GM23338 (cell line): ENCODE measurements at regions not wholly inside any gene's neighbourhood (a gene's known extent, or its start where the extent isn't known, plus 50 kb on each side); places are given as distances from the start of the nearest gene placed in this dataset.

ENCODE experiments used
- ATAC-seq: fragments of 200-7000 bp; cut with Tn5 transposase; 3 replicates; pipeline ENCODE4 v1.9.1; 2020
- DNase-seq: peaks from one replicate; pipeline ENCODE4 v3.0.0-alpha.2; 2015; ENCODE audit warnings: low spot score
- H2AFZ ChIP-seq: fragments of 200-600 bp; sonication (generic); 2 replicates; pipeline ENCODE4 v1.8.0; 2016; ENCODE audit warnings: antibody characterized with exemption, mild to moderate bottlenecking, moderate library complexity
- H3F3A ChIP-seq: fragments of 200-600 bp; sonication (generic); replicated peaks from 2 replicates; pipeline ENCODE4 v1.8.0; 2017; ENCODE audit warnings: antibody characterized with exemption, mixed run types, low read depth
- H3K27ac ChIP-seq: fragments of 200-600 bp; sonication (generic); 2 replicates; pipeline ENCODE4 v1.6.1; 2016; ENCODE audit warnings: low read depth
- H3K27me3 ChIP-seq: fragments of 200-600 bp; sonication (generic); 2 replicates; pipeline ENCODE4 v1.8.0; 2016; ENCODE audit warnings: mild to moderate bottlenecking, mixed run types, moderate library complexity; ENCODE audit not compliant: insufficient read depth
- H3K36me3 ChIP-seq: fragments of 200-600 bp; sonication (generic); 2 replicates; pipeline ENCODE4 v1.8.0; 2016; ENCODE audit warnings: mild to moderate bottlenecking; ENCODE audit not compliant: insufficient read depth
- H3K4me1 ChIP-seq: fragments of 200-600 bp; sonication (generic); 2 replicates; pipeline ENCODE4 v1.8.0; 2016; ENCODE audit warnings: mild to moderate bottlenecking, moderate library complexity; ENCODE audit not compliant: insufficient read depth
- H3K4me2 ChIP-seq: fragments of 200-600 bp; sonication (generic); 2 replicates; pipeline ENCODE4 v1.7.1; 2017; ENCODE audit warnings: mixed run types
- H3K4me3 ChIP-seq: fragments of 200-600 bp; sonication (generic); 2 replicates; pipeline ENCODE4 v1.6.1; 2016; ENCODE audit warnings: mixed run types
- H3K79me2 ChIP-seq: fragments of 200-600 bp; sonication (generic); replicated peaks from 2 replicates; pipeline ENCODE4 v1.8.0; 2017; ENCODE audit warnings: mild to moderate bottlenecking; ENCODE audit not compliant: insufficient read depth
- H3K9me2 ChIP-seq: fragments of 200-600 bp; sonication (generic); 2 replicates; pipeline ENCODE4 v1.8.0; 2017; ENCODE audit not compliant: insufficient read depth
- H4K20me1 ChIP-seq: fragments of 200-600 bp; sonication (generic); replicated peaks from 2 replicates; pipeline ENCODE4 v1.8.0; 2017; ENCODE audit warnings: mild to moderate bottlenecking; ENCODE audit not compliant: insufficient read depth
- H3K27ac Mint-ChIP-seq: 2 replicates; pipeline ENCODE4 v1.8.0; 2020; ENCODE audit warnings: inconsistent platforms, mild to moderate bottlenecking, moderate library complexity, mixed read lengths
- H3K27me3 Mint-ChIP-seq: 3 replicates; pipeline ENCODE4 v1.8.0; 2022; ENCODE audit warnings: low read depth, mild to moderate bottlenecking, moderate library complexity, mixed read lengths, inconsistent platforms; ENCODE audit not compliant: insufficient read depth, poor library complexity
- H3K36me3 Mint-ChIP-seq: 3 replicates; pipeline ENCODE4 v1.8.0; 2021; ENCODE audit warnings: low read depth, mild to moderate bottlenecking, inconsistent platforms, moderate library complexity, mixed read lengths
- H3K4me1 Mint-ChIP-seq: 3 replicates; pipeline ENCODE4 v1.8.0; 2020; ENCODE audit warnings: mild to moderate bottlenecking, inconsistent platforms, mixed read lengths
- H3K4me3 Mint-ChIP-seq: 3 replicates; pipeline ENCODE4 v1.8.0; 2021; ENCODE audit warnings: moderate library complexity, mild to moderate bottlenecking, inconsistent platforms, mixed read lengths
- H3K9me3 Mint-ChIP-seq: 3 replicates; pipeline ENCODE4 v1.8.0; 2020; ENCODE audit warnings: moderate library complexity, mild to moderate bottlenecking, inconsistent platforms, mixed read lengths
- EZH2phosphoT487 ChIP-seq: fragments of 200-600 bp; sonication (generic); IDR thresholded peaks from one replicate; pipeline ENCODE4 v1.8.1; 2018; ENCODE audit warnings: antibody characterized with exemption; ENCODE audit not compliant: unreplicated experiment
- JUNB ChIP-seq: IDR thresholded peaks from one replicate; pipeline ENCODE4 v1.6.1; 2016; ENCODE audit warnings: antibody characterized with exemption; ENCODE audit not compliant: unreplicated experiment
- NANOG ChIP-seq: IDR thresholded peaks from 2 replicates; pipeline ENCODE4 v1.6.1; 2016; ENCODE audit warnings: antibody characterized with exemption, borderline replicate concordance
- POLR2AphosphoS5 ChIP-seq: IDR thresholded peaks from 2 replicates; pipeline ENCODE4 v1.6.1; 2016; ENCODE audit warnings: antibody characterized with exemption, low read depth
- STAT1 ChIP-seq: IDR thresholded peaks from one replicate; pipeline ENCODE4 v1.6.1; 2016; ENCODE audit warnings: antibody characterized with exemption; ENCODE audit not compliant: unreplicated experiment
- ZNF114 ChIP-seq: fragments of 250-450 bp; sonication (Bioruptor Pico); IDR thresholded peaks from 2 replicates; pipeline ENCODE4 v1.5.0; 2020; ENCODE audit warnings: mild to moderate bottlenecking, moderate library complexity
- ZNF331 ChIP-seq: fragments of 250-450 bp; sonication (Bioruptor Pico); IDR thresholded peaks from 2 replicates; pipeline ENCODE4 v1.5.0; 2020; ENCODE audit warnings: low read depth, mild to moderate bottlenecking, moderate library complexity
- TF ChIP-seq, protein P1 (sequence below): fragments of 250-450 bp; sonication (Bioruptor Pico); IDR thresholded peaks from 2 replicates; pipeline ENCODE4 v1.5.0; 2020; ENCODE audit warnings: mild to moderate bottlenecking, moderate library complexity
- TF ChIP-seq, protein P2 (sequence below): IDR thresholded peaks from one replicate; pipeline ENCODE4 v1.6.1; 2018; ENCODE audit warnings: antibody characterized with exemption; ENCODE audit not compliant: unreplicated experiment
- TF ChIP-seq, protein P3 (sequence below), 2 experiments: fragments of 200-600 bp in 1 of 2; sonication (generic) in 1 of 2; conservative IDR thresholded peaks; 2 replicates each; pipeline versions ENCODE4 v1.5.1 to v1.6.1; 2016 to 2017; ENCODE audit warnings: antibody characterized with exemption in 2 of 2, low read depth in 2 of 2, mild to moderate bottlenecking in 2 of 2, moderate library complexity in 1 of 2

DNA sequence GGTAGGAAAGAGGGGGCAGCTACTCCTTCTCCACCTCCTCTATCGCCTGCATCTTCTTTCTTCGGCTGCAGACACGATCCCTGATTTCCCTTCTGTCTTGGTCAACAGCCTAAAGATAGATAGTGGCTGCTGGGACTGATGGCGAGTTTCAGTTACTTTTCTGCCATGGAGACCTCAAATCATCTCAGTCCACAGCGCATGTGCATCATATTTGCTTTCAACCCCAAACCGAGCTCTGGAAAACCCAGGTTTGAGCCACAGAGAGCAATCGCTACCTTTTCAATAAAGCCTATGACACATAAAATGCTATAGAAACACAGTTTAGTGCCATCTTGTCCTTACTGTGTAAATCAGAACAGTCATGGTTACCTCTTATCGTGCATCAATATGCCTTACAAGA, 142.9 kb upstream of the IRF2BP2 start:
- Histone ChIP-seq H3K36me3 (no peaks in the 10 kb centered on the region), H3F3A (no peaks in the 10 kb centered on the region), H3K4me3 (no peak overlapping the region), H4K20me1 (no peaks in the 10 kb centered on the region), H2AFZ (no peak overlapping the region), H3K27me3 (no peaks in the 10 kb centered on the region), H3K27ac (no peak overlapping the region), H3K79me2 (no peaks in the 10 kb centered on the region), H3K4me2 (no peak overlapping the region), H3K9me2 (0 out of 2 replicates have a peak, but pooled peaks cover 3% of the 10 kb centered on the region), H3K4me1 (no peaks in the 10 kb centered on the region)
- no peak for DNase-seq
- no peak overlapping the region for H3K27ac Mint-ChIP-seq
- no peak for ATAC-seq
- H3K4me1 Mint-ChIP-seq, result no peaks in the 10 kb centered on the region
- TF ChIP-seq, protein P1, sequence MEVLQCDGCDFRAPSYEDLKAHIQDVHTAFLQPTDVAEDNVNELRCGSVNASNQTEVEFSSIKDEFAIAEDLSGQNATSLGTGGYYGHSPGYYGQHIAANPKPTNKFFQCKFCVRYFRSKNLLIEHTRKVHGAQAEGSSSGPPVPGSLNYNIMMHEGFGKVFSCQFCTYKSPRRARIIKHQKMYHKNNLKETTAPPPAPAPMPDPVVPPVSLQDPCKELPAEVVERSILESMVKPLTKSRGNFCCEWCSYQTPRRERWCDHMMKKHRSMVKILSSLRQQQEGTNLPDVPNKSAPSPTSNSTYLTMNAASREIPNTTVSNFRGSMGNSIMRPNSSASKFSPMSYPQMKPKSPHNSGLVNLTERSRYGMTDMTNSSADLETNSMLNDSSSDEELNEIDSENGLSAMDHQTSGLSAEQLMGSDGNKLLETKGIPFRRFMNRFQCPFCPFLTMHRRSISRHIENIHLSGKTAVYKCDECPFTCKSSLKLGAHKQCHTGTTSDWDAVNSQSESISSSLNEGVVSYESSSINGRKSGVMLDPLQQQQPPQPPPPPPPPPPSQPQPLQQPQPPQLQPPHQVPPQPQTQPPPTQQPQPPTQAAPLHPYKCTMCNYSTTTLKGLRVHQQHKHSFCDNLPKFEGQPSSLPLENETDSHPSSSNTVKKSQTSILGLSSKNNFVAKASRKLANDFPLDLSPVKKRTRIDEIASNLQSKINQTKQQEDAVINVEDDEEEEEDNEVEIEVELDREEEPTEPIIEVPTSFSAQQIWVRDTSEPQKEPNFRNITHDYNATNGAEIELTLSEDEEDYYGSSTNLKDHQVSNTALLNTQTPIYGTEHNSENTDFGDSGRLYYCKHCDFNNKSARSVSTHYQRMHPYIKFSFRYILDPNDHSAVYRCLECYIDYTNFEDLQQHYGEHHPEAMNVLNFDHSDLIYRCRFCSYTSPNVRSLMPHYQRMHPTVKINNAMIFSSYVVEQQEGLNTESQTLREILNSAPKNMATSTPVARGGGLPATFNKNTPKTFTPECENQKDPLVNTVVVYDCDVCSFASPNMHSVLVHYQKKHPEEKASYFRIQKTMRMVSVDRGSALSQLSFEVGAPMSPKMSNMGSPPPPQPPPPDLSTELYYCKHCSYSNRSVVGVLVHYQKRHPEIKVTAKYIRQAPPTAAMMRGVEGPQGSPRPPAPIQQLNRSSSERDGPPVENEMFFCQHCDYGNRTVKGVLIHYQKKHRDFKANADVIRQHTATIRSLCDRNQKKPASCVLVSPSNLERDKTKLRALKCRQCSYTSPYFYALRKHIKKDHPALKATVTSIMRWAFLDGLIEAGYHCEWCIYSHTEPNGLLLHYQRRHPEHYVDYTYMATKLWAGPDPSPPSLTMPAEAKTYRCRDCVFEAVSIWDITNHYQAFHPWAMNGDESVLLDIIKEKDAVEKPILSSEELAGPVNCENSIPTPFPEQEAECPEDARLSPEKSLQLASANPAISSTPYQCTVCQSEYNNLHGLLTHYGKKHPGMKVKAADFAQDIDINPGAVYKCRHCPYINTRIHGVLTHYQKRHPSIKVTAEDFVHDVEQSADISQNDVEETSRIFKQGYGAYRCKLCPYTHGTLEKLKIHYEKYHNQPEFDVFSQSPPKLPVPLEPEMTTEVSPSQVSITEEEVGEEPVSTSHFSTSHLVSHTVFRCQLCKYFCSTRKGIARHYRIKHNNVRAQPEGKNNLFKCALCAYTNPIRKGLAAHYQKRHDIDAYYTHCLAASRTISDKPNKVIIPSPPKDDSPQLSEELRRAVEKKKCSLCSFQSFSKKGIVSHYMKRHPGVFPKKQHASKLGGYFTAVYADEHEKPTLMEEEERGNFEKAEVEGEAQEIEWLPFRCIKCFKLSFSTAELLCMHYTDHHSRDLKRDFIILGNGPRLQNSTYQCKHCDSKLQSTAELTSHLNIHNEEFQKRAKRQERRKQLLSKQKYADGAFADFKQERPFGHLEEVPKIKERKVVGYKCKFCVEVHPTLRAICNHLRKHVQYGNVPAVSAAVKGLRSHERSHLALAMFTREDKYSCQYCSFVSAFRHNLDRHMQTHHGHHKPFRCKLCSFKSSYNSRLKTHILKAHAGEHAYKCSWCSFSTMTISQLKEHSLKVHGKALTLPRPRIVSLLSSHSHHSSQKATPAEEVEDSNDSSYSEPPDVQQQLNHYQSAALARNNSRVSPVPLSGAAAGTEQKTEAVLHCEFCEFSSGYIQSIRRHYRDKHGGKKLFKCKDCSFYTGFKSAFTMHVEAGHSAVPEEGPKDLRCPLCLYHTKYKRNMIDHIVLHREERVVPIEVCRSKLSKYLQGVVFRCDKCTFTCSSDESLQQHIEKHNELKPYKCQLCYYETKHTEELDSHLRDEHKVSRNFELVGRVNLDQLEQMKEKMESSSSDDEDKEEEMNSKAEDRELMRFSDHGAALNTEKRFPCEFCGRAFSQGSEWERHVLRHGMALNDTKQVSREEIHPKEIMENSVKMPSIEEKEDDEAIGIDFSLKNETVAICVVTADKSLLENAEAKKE (CRISPR knock-in tag), result no peak
- TF ChIP-seq, protein P2, sequence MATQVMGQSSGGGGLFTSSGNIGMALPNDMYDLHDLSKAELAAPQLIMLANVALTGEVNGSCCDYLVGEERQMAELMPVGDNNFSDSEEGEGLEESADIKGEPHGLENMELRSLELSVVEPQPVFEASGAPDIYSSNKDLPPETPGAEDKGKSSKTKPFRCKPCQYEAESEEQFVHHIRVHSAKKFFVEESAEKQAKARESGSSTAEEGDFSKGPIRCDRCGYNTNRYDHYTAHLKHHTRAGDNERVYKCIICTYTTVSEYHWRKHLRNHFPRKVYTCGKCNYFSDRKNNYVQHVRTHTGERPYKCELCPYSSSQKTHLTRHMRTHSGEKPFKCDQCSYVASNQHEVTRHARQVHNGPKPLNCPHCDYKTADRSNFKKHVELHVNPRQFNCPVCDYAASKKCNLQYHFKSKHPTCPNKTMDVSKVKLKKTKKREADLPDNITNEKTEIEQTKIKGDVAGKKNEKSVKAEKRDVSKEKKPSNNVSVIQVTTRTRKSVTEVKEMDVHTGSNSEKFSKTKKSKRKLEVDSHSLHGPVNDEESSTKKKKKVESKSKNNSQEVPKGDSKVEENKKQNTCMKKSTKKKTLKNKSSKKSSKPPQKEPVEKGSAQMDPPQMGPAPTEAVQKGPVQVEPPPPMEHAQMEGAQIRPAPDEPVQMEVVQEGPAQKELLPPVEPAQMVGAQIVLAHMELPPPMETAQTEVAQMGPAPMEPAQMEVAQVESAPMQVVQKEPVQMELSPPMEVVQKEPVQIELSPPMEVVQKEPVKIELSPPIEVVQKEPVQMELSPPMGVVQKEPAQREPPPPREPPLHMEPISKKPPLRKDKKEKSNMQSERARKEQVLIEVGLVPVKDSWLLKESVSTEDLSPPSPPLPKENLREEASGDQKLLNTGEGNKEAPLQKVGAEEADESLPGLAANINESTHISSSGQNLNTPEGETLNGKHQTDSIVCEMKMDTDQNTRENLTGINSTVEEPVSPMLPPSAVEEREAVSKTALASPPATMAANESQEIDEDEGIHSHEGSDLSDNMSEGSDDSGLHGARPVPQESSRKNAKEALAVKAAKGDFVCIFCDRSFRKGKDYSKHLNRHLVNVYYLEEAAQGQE, result no peak
- TF ChIP-seq EZH2phosphoT487 (no peak), JUNB (no peak), NANOG (no peak), ZNF114 (CRISPR knock-in tag) (no peak), ZNF331 (CRISPR knock-in tag) (no peak), POLR2AphosphoS5 (no peak), STAT1 (no peak)
- TF ChIP-seq, protein P3, sequence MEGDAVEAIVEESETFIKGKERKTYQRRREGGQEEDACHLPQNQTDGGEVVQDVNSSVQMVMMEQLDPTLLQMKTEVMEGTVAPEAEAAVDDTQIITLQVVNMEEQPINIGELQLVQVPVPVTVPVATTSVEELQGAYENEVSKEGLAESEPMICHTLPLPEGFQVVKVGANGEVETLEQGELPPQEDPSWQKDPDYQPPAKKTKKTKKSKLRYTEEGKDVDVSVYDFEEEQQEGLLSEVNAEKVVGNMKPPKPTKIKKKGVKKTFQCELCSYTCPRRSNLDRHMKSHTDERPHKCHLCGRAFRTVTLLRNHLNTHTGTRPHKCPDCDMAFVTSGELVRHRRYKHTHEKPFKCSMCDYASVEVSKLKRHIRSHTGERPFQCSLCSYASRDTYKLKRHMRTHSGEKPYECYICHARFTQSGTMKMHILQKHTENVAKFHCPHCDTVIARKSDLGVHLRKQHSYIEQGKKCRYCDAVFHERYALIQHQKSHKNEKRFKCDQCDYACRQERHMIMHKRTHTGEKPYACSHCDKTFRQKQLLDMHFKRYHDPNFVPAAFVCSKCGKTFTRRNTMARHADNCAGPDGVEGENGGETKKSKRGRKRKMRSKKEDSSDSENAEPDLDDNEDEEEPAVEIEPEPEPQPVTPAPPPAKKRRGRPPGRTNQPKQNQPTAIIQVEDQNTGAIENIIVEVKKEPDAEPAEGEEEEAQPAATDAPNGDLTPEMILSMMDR (conservative IDR thresholded peaks at IDR 0.05; ENCODE audit: low read depth in 2 of 2), result no peak
- no peaks in the 10 kb centered on the region for H3K36me3 Mint-ChIP-seq
- H3K9me3 Mint-ChIP-seq, result no peaks in the 10 kb centered on the region
- peaks cover 7% of the 10 kb centered on the region for H3K27me3 Mint-ChIP-seq
- H3K4me3 Mint-ChIP-seq, result no peak overlapping the region
